ENCODE measurements at regions not wholly inside any gene's neighbourhood (a gene's known extent, or its start where the extent isn't known, plus 50 kb on each side); places are given as distances from the start of the nearest gene placed in this dataset.

DNA sequence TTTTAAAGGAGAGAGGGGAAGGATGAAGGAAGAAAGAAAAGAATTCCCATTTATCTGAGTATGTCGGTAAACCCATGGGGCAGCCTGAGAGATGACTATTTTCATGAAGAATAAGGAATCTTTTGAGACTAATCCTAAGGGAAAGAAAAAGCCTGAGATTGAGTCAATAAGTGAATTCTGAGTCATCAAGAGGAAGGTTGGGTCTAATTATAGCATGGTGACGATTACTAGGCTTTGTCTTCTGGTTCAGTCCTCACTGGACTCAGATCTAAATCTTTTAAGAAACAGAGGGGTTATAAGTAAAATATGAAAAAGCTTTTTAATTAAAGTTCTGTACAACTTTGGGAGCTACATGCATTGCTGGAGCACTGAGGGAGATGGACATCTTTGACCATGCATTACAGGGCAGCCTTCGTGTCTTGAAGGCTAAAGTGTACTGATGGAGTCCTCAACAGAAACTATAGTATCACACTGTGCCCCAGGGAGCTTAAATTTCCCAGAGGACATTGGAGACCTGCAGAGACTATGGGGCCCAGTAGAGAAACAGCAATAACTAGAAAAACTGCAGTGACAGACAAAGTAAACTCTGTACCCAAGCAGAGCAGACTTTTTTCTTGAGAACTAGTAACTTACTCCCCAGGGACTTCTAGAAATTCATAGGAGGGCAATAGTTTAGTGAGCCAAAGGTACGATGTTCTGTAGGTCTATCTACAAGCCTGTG, 260.9 kb downstream of the RAD51AP2 start:
- Histone ChIP-seq H3K27ac (ENCODE audit: low read depth, low read length) (no peak overlapping the region), H3K9ac (ENCODE audit: low read depth, low read length) (no peak overlapping the region), H3K4me1 (ENCODE audit: control insufficient read depth, insufficient read depth, low read length) (no peaks in the 10 kb centered on the region), H3K36me3 (ENCODE audit: control insufficient read depth, insufficient read depth, low read length) (no peaks in the 10 kb centered on the region), H3K27me3 (ENCODE audit: control insufficient read depth, insufficient read depth, low read length) (no peaks in the 10 kb centered on the region), H3K9me3 (ENCODE audit: control insufficient read depth, insufficient read depth, low read length) (no peaks in the 10 kb centered on the region), H3K4me3 (ENCODE audit: low read depth, low read length) (no peak overlapping the region)

GRCh38 chr2:17255071-17255470, 263.2 kb downstream of the RAD51AP2 start:
- Histone ChIP-seq H3K36me3 (ENCODE audit: control insufficient read depth, insufficient read depth, low read length) (no peaks in the 10 kb centered on the region), H3K9me3 (ENCODE audit: control insufficient read depth, insufficient read depth, low read length) (no peaks in the 10 kb centered on the region)

GRCh38 chr2:17254421-17254820, 263.8 kb downstream of the RAD51AP2 start:
- no peaks in the 10 kb centered on the region for H3K4me1 ChIP-seq (ENCODE audit: control insufficient read depth, insufficient read depth, low read length)
- H3K36me3 ChIP-seq (ENCODE audit: control insufficient read depth, insufficient read depth, low read length): no peaks in the 10 kb centered on the region
- H3K27ac ChIP-seq (ENCODE audit: low read depth, low read length): no peak overlapping the region
- H3K9me3 ChIP-seq (ENCODE audit: control insufficient read depth, insufficient read depth, low read length): no peaks in the 10 kb centered on the region
- no peak overlapping the region for H3K9ac ChIP-seq (ENCODE audit: low read depth, low read length)
- no peak overlapping the region for H3K4me3 ChIP-seq (ENCODE audit: low read depth, low read length)
- H3K27me3 ChIP-seq (ENCODE audit: control insufficient read depth, insufficient read depth, low read length): no peaks in the 10 kb centered on the region

More at GRCh38 chr2:17255071-17255470, 263.2 kb downstream of the RAD51AP2 start:
- no peaks in the 10 kb centered on the region for H3K27me3 ChIP-seq (ENCODE audit: control insufficient read depth, insufficient read depth, low read length)
- H3K4me1 ChIP-seq (ENCODE audit: control insufficient read depth, insufficient read depth, low read length): no peaks in the 10 kb centered on the region
- H3K27ac ChIP-seq (ENCODE audit: low read depth, low read length): no peak overlapping the region
- no peak overlapping the region for H3K9ac ChIP-seq (ENCODE audit: low read depth, low read length)
- H3K4me3 ChIP-seq (ENCODE audit: low read depth, low read length): no peak overlapping the region

- Histone ChIP-seq H3K36me3 (ENCODE audit: control insufficient read depth, insufficient read depth, low read length) (no peaks in the 10 kb centered on the region), H3K4me1 (ENCODE audit: control insufficient read depth, insufficient read depth, low read length) (no peaks in the 10 kb centered on the region), H3K27me3 (ENCODE audit: control insufficient read depth, insufficient read depth, low read length) (no peaks in the 10 kb centered on the region), H3K4me3 (ENCODE audit: low read depth, low read length) (no peak overlapping the region), H3K27ac (ENCODE audit: low read depth, low read length) (no peak overlapping the region), H3K9ac (ENCODE audit: low read depth, low read length) (no peak overlapping the region), H3K9me3 (ENCODE audit: control insufficient read depth, insufficient read depth, low read length) (no peaks in the 10 kb centered on the region)
Observed at GRCh38 chr2:17252258-17252657, 266.0 kb downstream of the RAD51AP2 start.

DNA sequence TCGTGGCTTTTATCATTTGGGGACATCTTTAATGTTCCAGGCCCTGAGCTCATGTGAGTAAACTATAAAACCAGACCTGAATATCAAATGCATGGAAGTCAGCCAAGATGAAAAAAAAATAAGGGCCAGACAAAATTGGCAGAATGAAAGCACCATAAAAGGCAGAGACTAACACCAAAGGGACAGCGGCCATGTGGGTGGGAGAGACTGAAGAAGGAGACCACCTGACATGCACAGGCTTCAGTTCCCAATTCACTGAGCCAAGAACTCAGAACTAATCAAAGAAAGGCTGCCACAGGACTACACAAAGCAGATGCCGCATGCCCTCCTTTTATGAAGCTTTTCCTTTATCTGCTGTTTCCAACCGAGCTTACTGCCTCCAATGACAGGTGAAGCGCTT, 267.1 kb downstream of the RAD51AP2 start:
- no peak overlapping the region for H3K27ac ChIP-seq (ENCODE audit: low read depth, low read length)

GRCh38 chr2:17249249-17249648, 269.0 kb downstream of the RAD51AP2 start:
- H3K9ac ChIP-seq (ENCODE audit: low read depth, low read length): no peak overlapping the region
- peaks cover 8% of the 10 kb centered on the region for H3K4me1 ChIP-seq (ENCODE audit: control insufficient read depth, insufficient read depth, low read length)
- no peak overlapping the region for H3K27ac ChIP-seq (ENCODE audit: low read depth, low read length)
- no peaks in the 10 kb centered on the region for H3K36me3 ChIP-seq (ENCODE audit: control insufficient read depth, insufficient read depth, low read length)
- no peaks in the 10 kb centered on the region for H3K9me3 ChIP-seq (ENCODE audit: control insufficient read depth, insufficient read depth, low read length)
- no peak overlapping the region for H3K4me3 ChIP-seq (ENCODE audit: low read depth, low read length)
- H3K27me3 ChIP-seq (ENCODE audit: control insufficient read depth, insufficient read depth, low read length): no peaks in the 10 kb centered on the region

More for the DNA sequence above, 267.1 kb downstream of the RAD51AP2 start:
- H3K27me3 ChIP-seq (ENCODE audit: control insufficient read depth, insufficient read depth, low read length): no peaks in the 10 kb centered on the region
- no peak overlapping the region for H3K4me3 ChIP-seq (ENCODE audit: low read depth, low read length)
- no peaks in the 10 kb centered on the region for H3K9me3 ChIP-seq (ENCODE audit: control insufficient read depth, insufficient read depth, low read length)
- no peak overlapping the region for H3K9ac ChIP-seq (ENCODE audit: low read depth, low read length)
- no peaks in the 10 kb centered on the region for H3K36me3 ChIP-seq (ENCODE audit: control insufficient read depth, insufficient read depth, low read length)
- H3K4me1 ChIP-seq (ENCODE audit: control insufficient read depth, insufficient read depth, low read length): peaks cover 6% of the 10 kb centered on the region

DNA sequence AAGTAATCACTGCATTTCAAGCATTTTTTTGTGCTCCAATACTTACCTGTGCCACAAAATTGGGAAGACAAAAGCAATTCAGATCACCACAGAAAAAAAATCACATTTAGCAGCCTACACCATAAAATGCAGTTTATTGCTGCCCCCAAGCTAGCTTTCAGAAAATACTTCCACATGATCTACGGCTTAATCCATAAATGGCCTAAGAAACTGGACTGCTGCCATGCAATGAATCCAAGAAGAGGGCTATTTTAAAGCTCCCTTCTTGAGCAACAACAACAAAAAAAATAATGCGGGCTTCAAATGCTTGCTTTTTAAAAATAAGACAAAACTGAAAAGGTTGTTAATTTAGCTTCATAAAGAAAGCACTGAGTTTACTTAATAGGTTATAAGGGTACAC, 272.3 kb downstream of the RAD51AP2 start:
- Histone ChIP-seq H3K9me3 (ENCODE audit: control insufficient read depth, insufficient read depth, low read length) (no peaks in the 10 kb centered on the region), H3K4me1 (ENCODE audit: control insufficient read depth, insufficient read depth, low read length) (peaks cover 8% of the 10 kb centered on the region), H3K4me3 (ENCODE audit: low read depth, low read length) (no peak overlapping the region), H3K27ac (ENCODE audit: low read depth, low read length) (no peak overlapping the region), H3K36me3 (ENCODE audit: control insufficient read depth, insufficient read depth, low read length) (no peaks in the 10 kb centered on the region), H3K27me3 (ENCODE audit: control insufficient read depth, insufficient read depth, low read length) (no peaks in the 10 kb centered on the region), H3K9ac (ENCODE audit: low read depth, low read length) (no peak overlapping the region)

DNA sequence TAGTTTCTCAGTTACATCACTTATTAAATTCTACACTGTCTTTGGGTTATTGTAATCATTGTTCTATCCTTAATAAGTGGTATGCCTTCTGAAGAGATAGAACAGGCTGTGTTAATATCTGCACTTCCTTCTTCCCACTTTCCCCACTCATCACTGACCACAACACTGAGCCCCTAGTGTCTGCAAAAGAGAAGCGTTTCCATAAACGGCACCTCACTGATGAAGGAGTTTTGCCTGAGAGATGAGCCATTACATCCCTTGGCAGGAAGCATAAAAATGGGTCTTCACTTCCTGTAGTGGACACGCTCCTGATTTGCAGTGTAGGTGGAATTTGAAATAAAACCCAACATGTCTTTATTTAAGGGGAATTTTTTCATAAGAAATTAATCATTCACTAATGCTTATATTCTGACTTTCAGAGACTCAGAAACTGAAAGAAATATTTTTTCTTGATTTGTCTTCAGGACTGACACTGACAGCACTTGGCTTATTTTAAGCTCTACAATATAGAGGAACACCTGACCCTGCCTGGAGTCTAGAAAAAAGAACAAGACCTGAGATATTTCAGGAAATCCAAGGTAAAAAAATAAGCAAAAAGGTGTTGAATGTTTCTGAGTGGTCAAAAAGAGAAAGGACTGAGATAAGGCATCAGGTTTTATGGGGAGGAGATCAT, 275.3 kb downstream of the RAD51AP2 start:
- no peak overlapping the region for H3K9ac ChIP-seq (ENCODE audit: low read depth, low read length)
- H3K9me3 ChIP-seq (ENCODE audit: control insufficient read depth, insufficient read depth, low read length): no peaks in the 10 kb centered on the region
- H3K4me1 ChIP-seq (ENCODE audit: control insufficient read depth, insufficient read depth, low read length): peaks cover 8% of the 10 kb centered on the region
- no peak overlapping the region for H3K27ac ChIP-seq (ENCODE audit: low read depth, low read length)
- H3K36me3 ChIP-seq (ENCODE audit: control insufficient read depth, insufficient read depth, low read length): no peaks in the 10 kb centered on the region
- H3K4me3 ChIP-seq (ENCODE audit: low read depth, low read length): no peak overlapping the region
- H3K27me3 ChIP-seq (ENCODE audit: control insufficient read depth, insufficient read depth, low read length): no peaks in the 10 kb centered on the region

GRCh38 chr2:17239550-17239949, 278.7 kb downstream of the RAD51AP2 start:
- no peak overlapping the region for H3K4me3 ChIP-seq (ENCODE audit: low read depth, low read length)
- H3K4me1 ChIP-seq (ENCODE audit: control insufficient read depth, insufficient read depth, low read length): no peaks in the 10 kb centered on the region
- H3K27ac ChIP-seq (ENCODE audit: low read depth, low read length): no peak overlapping the region
- H3K9ac ChIP-seq (ENCODE audit: low read depth, low read length): no peak overlapping the region
- H3K9me3 ChIP-seq (ENCODE audit: control insufficient read depth, insufficient read depth, low read length): no peaks in the 10 kb centered on the region
- no peaks in the 10 kb centered on the region for H3K36me3 ChIP-seq (ENCODE audit: control insufficient read depth, insufficient read depth, low read length)
- no peaks in the 10 kb centered on the region for H3K27me3 ChIP-seq (ENCODE audit: control insufficient read depth, insufficient read depth, low read length)

DNA sequence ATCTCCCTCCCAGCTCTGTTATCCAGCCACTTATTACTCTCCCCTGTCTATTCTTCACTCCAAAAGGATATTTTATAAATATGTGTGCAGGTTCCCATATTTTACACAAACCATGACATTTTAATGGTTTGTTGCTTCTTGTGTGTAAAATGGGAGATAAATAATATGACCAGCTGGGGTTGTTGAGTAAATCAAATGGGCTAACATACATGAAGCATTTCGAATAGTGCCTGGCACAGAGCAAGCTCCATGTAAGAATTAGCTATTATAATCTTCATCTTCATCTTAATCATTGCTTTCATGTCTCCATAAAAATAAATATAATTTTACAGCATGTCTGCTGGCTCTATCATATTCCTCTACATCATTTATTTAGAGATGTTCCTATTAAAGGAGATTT, 283.1 kb downstream of the RAD51AP2 start:
- no peaks in the 10 kb centered on the region for H3K4me1 ChIP-seq (ENCODE audit: control insufficient read depth, insufficient read depth, low read length)
- H3K9me3 ChIP-seq (ENCODE audit: control insufficient read depth, insufficient read depth, low read length): no peaks in the 10 kb centered on the region
- H3K36me3 ChIP-seq (ENCODE audit: control insufficient read depth, insufficient read depth, low read length): no peaks in the 10 kb centered on the region
- H3K27me3 ChIP-seq (ENCODE audit: control insufficient read depth, insufficient read depth, low read length): no peaks in the 10 kb centered on the region
- H3K4me3 ChIP-seq (ENCODE audit: low read depth, low read length): no peak overlapping the region
- H3K9ac ChIP-seq (ENCODE audit: low read depth, low read length): no peak overlapping the region
- no peak overlapping the region for H3K27ac ChIP-seq (ENCODE audit: low read depth, low read length)

GRCh38 chr2:17232776-17233556, 285.3 kb downstream of the RAD51AP2 start:
- no peaks in the 10 kb centered on the region for H3K4me1 ChIP-seq (ENCODE audit: control insufficient read depth, insufficient read depth, low read length)
- H3K9me3 ChIP-seq (ENCODE audit: control insufficient read depth, insufficient read depth, low read length): no peaks in the 10 kb centered on the region
- H3K9ac ChIP-seq (ENCODE audit: low read depth, low read length): no peak overlapping the region
- H3K27me3 ChIP-seq (ENCODE audit: control insufficient read depth, insufficient read depth, low read length): no peaks in the 10 kb centered on the region
- H3K4me3 ChIP-seq (ENCODE audit: low read depth, low read length): no peak overlapping the region
- no peaks in the 10 kb centered on the region for H3K36me3 ChIP-seq (ENCODE audit: control insufficient read depth, insufficient read depth, low read length)
- H3K27ac ChIP-seq (ENCODE audit: low read depth, low read length): no peak overlapping the region

Measured in HUES48 (cell line).